HEK293T (cell line): ENCODE measurements at regions not wholly inside any gene's neighbourhood (a gene's known extent, or its start where the extent isn't known, plus 50 kb on each side); places are given as distances from the start of the nearest gene placed in this dataset.

Source experiments
- CTCF ChIA-PET: fragments of 350-600 bp; formaldehyde crosslinking; extraction: SDS; loops from one replicate; lab custom pipeline; 2021; ENCODE audit warnings: antibody characterized with exemption, inconsistent platforms; lab: Yijun Ruan, JAX
- POLR2A ChIA-PET: fragments of 350-600 bp; formaldehyde crosslinking; extraction: SDS; loops from one replicate; lab custom pipeline; 2020; ENCODE audit warnings: antibody characterized with exemption, inconsistent platforms; lab: Yijun Ruan, JAX
- DNase-seq: peaks from one replicate; pipeline ENCODE4 v3.0.0; 2012; ENCODE audit warnings: mixed read lengths; ENCODE audit errors: extremely low spot score
- ARNT ChIP-seq: fragments of 450-650 bp; IDR thresholded peaks from 2 replicates; pipeline ENCODE4 v1.6.1; 2017; ENCODE audit warnings: mild to moderate bottlenecking
- BHLHE40 ChIP-seq: fragments of 450-650 bp; IDR thresholded peaks from 2 replicates; pipeline ENCODE4 v1.6.1; 2016; ENCODE audit warnings: mild to moderate bottlenecking, moderate library complexity, borderline replicate concordance
- CTBP1 ChIP-seq: fragments of 450-650 bp; IDR thresholded peaks from 2 replicates; pipeline ENCODE4 v1.6.1; 2016; ENCODE audit warnings: borderline replicate concordance
- ELF4 ChIP-seq: fragments of 450-650 bp; IDR thresholded peaks from 2 replicates; pipeline ENCODE4 v1.6.1; 2017; ENCODE audit warnings: antibody characterized with exemption
- FOXA1 ChIP-seq: fragments of 450-650 bp; IDR thresholded peaks from 2 replicates; pipeline ENCODE4 v1.6.1; 2016; ENCODE audit warnings: mild to moderate bottlenecking
- FOXK2 ChIP-seq: fragments of 450-650 bp; IDR thresholded peaks from 2 replicates; pipeline ENCODE4 v1.6.1; 2016; ENCODE audit warnings: mild to moderate bottlenecking
- FOXM1 ChIP-seq: fragments of 450-650 bp; IDR thresholded peaks from 2 replicates; pipeline ENCODE4 v1.6.1; 2017; ENCODE audit warnings: mild to moderate bottlenecking, borderline replicate concordance
- HDGF ChIP-seq: fragments of 450-650 bp; IDR thresholded peaks from 2 replicates; pipeline ENCODE4 v1.6.1; 2017; ENCODE audit warnings: antibody characterized with exemption, borderline replicate concordance
- L3MBTL2 ChIP-seq: fragments of 450-650 bp; conservative IDR thresholded peaks from 2 replicates; pipeline ENCODE4 v1.6.1; 2016; ENCODE audit warnings: mild to moderate bottlenecking
- LEF1 ChIP-seq: fragments of 450-650 bp; IDR thresholded peaks from 2 replicates; pipeline ENCODE4 v1.6.1; 2017; ENCODE audit warnings: mild to moderate bottlenecking, borderline replicate concordance
- NFRKB ChIP-seq: fragments of 450-650 bp; IDR thresholded peaks from 2 replicates; pipeline ENCODE4 v1.6.1; 2016; ENCODE audit warnings: mild to moderate bottlenecking, moderate library complexity
- PKNOX1 ChIP-seq: fragments of 450-650 bp; IDR thresholded peaks from 2 replicates; pipeline ENCODE4 v1.6.1; 2016
- SP1 ChIP-seq: fragments of 450-650 bp; IDR thresholded peaks from 2 replicates; pipeline ENCODE4 v1.6.1; 2017
- SUZ12 ChIP-seq: fragments of 450-650 bp; IDR thresholded peaks from 2 replicates; pipeline ENCODE4 v1.6.1; 2016; ENCODE audit warnings: mild to moderate bottlenecking
- TARDBP ChIP-seq: fragments of 450-650 bp; IDR thresholded peaks from 2 replicates; pipeline ENCODE4 v1.6.1; 2016
- ZNF384 ChIP-seq: fragments of 450-650 bp; IDR thresholded peaks from 2 replicates; pipeline ENCODE4 v1.6.1; 2016

DNA sequence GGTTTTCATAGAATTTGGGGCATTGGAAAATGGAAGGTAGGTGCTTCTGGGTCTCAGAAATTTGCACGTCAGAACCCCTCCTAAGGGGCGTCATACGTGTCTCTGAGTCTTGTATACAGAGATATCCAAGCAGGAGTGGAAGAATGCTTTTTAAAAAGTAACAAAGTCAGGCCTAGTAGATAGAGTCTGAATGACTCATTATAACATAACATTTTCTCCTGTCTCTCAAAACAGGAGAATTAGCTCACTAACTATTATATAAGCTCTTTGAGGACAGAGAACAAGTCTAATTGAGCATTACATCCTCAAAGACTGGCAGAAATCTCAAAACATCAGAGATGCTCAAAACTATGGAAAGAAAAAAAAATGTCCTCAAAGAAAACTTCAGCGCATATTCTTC, 86.1 kb upstream of the CCL2 start:
- ChIA-PET CTCF (no interaction called here), POLR2A (no interaction called here)
- DNase-seq, result no peak
- TF ChIP-seq L3MBTL2, result no peak
- TF ChIP-seq HDGF, result no peak
- TF ChIP-seq PKNOX1, result no peak
- no peak for TF ChIP-seq ARNT
- no peak for TF ChIP-seq SUZ12
- TF ChIP-seq TARDBP, result no peak
- TF ChIP-seq BHLHE40, result no peak
- TF ChIP-seq ZNF384, result no peak
- no peak for TF ChIP-seq FOXA1
- no peak for TF ChIP-seq ELF4
- no peak for TF ChIP-seq FOXM1
- TF ChIP-seq CTBP1, result no peak
- no peak for TF ChIP-seq SP1
- no peak for TF ChIP-seq LEF1
- no peak for TF ChIP-seq NFRKB
- no peak for TF ChIP-seq FOXK2

GRCh38 chr17:34169496-34169895, 85.6 kb upstream of the CCL2 start:
- TF ChIP-seq HDGF (no peak), CTBP1 (no peak), ELF4 (no peak), PKNOX1 (no peak), FOXM1 (no peak), ZNF384 (no peak), BHLHE40 (no peak)
- no peak for DNase-seq
- CTCF ChIA-PET, result no interaction called here
- POLR2A ChIA-PET, result no interaction called here

DNA sequence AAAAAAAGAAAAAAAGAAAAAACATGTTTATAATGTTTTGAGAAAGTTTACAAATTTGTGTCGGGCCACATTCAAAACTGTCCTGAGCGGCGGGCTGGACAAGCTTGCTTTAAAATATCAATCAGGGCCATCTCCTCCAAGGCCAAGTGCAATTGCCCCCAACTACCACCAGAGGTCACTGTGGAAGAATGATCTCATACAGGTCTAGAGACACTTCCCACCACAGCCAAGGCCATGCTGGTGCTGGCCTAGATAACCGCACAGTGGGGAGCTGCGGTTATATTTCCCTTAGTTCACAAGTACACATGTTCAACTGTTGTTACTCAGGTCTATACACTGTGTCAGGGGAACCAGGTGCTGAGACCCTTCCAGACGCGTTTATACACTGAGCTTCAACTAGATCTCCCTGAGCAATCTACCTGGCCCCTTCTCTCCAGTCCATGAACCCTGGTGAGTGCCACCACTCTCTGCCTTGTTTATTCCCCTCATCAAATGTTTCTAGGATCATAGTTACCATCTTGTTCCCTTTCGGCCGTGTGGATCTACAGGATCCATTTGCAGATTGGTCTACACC, 83.8 kb upstream of the CCL2 start:
- DNase-seq, result peak; percentile 56
- CTCF ChIA-PET, result interaction anchor here (0.5 to 1.7 kb wide), 9 partner anchors 9 to 906 kb away, joined by 3 to 20 read pairs (median 4); partner anchors contain the start of gene CCL1
- POLR2A ChIA-PET, result no interaction called here
- TF ChIP-seq BHLHE40, result no peak
- TF ChIP-seq HDGF, result no peak
- TF ChIP-seq ARNT, result no peak
- TF ChIP-seq L3MBTL2, result no peak
- TF ChIP-seq LEF1, result no peak
- no peak for TF ChIP-seq SP1
- no peak for TF ChIP-seq FOXA1
- TF ChIP-seq CTBP1, result no peak

DNA sequence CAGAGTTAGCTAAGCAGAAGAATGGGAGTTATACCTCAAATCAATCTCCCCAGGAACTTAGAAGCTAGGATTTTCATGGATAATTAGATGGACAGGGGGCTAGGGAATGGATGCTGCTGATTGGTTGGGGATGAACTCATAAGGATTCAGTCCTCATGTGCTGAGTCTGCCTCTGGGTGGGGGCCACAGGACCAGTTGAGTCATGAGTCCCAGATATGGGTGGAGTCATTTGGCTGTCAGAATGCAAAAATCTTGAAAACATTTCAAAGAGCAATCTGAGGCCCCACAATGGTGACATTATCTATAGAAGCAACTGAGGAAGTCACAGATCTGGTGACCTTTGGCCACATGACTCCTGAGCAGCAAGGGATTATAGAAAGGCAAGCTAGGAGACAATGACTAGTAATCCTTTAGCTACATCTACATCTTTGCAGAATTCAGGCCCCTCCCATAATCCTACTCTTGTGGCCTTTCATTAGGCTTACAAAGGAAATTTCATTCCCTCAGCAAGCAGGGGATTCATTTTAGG, 82.6 kb upstream of the CCL2 start:
- TF ChIP-seq SUZ12 (no peak), SP1 (no peak), L3MBTL2 (no peak), TARDBP (no peak), NFRKB (no peak), ZNF384 (no peak), ARNT (no peak), ELF4 (no peak), FOXK2 (no peak), FOXA1 (no peak), HDGF (no peak), PKNOX1 (no peak), LEF1 (no peak), FOXM1 (no peak), BHLHE40 (no peak), CTBP1 (no peak)
- DNase-seq, result no peak
- ChIA-PET CTCF (no interaction called here), POLR2A (no interaction called here)

DNA sequence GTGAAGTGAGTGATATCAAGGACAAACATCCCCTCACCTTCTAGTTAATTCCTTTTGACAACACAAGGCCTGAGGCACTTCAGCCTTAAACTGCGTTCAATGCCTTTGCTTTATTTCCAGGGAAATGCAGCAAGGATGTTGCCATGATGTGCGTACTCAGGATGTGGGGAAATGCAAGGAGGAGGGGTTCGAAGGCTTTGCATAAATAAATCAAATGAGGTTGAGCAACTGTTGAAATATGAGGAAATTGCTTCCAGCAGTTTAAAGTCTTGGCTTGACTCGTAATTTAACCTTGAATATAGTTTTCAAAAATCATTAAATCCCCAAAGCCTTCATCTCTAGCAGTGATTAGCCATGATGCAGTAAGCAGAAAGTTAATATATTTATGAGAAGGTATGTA, 81.8 kb upstream of the CCL2 start:
- CTCF ChIA-PET, result no interaction called here
- TF ChIP-seq ELF4 (no peak), NFRKB (no peak), SP1 (no peak), SUZ12 (no peak), PKNOX1 (no peak), FOXK2 (no peak), HDGF (no peak), ZNF384 (no peak), BHLHE40 (no peak), ARNT (no peak), FOXA1 (no peak), CTBP1 (no peak), L3MBTL2 (no peak), LEF1 (no peak)
- POLR2A ChIA-PET, result no interaction called here
- no peak for DNase-seq
